ENCODE measurements at regions not wholly inside any gene's neighbourhood (a gene's known extent, or its start where the extent isn't known, plus 50 kb on each side); places are given as distances from the start of the nearest gene placed in this dataset.

GRCh38 chr2:148590612-148591011 is 53.9 kb upstream of the EPC2 start:
- Histone ChIP-seq H4K20me1 (no peaks in the 10 kb centered on the region), H3K36me3 (no peaks in the 10 kb centered on the region), H3K4me2 (no peak overlapping the region), H3K9ac (no peak overlapping the region), H3K4me1 (peaks cover 13 to 23% (median 19%) of the 10 kb centered on the region in 10 experiments), H3K27ac (no peak overlapping the region), H3K4me3 (no peak overlapping the region), H3K27me3 (no peaks in the 10 kb centered on the region), H3K9me3 (replicated peaks in 1 of 11) (peaks cover 0 to 20% (median 7%) of the 10 kb centered on the region in 11 experiments; a peak in 9 of 22 replicates)
- TF ChIP-seq Cebpa-rat (IDR thresholded peaks at IDR 0.05) = no peak

DNA sequence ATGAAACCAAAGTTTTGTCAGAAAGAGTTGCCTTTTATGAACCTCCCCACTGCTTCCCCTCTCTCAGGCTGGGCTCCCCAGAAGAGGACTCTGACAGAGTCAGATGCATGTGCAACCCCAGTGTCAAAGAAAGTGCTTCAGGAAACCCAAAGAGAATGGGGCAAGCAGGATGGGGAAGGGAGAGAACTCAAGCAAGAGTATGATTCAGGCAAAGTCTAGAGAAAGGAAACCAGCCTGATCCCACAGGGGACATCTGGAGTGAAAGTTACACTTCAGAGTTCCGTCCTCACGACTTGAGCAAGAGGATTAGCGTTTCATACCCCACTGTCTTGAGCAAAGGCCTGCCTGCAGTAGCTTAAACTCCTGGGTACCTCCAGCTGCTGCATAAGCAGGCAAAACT is 51.8 kb upstream of the EPC2 start:
- peaks cover 13 to 28% (median 19%) of the 10 kb centered on the region in 10 experiments for H3K4me1 ChIP-seq
- H3K4me3 ChIP-seq = no peak overlapping the region
- H3K27ac ChIP-seq = peak overlapping the region in 9 of 11 experiments; percentile 29 to 70 (median 62); a peak in 16 of 22 replicates
- no peaks in the 10 kb centered on the region for H3K36me3 ChIP-seq
- no peaks in the 10 kb centered on the region for H3K27me3 ChIP-seq
- H3K9ac ChIP-seq = peak overlapping the region in 3 of 11 experiments; percentile 21 to 28 (median 27); a peak in 2 of 22 replicates
- H3K4me2 ChIP-seq = peak overlapping the region; percentile 15 to 67 (median 52)
- H3K9me3 ChIP-seq (replicated peaks in 1 of 11) = peaks cover 0 to 25% (median 7%) of the 10 kb centered on the region in 11 experiments; a peak in 10 of 22 replicates
- no peaks in the 10 kb centered on the region for H4K20me1 ChIP-seq
- TF ChIP-seq Cebpa-rat (IDR thresholded peaks at IDR 0.05) = peak in 5 of 11 experiments; percentile 52 to 77 (median 63); a peak in 7 of 22 replicates

GRCh38 chr2:148593421-148593820 is 51.1 kb upstream of the EPC2 start:
- Histone ChIP-seq H3K36me3 (no peaks in the 10 kb centered on the region), H3K9ac (peak overlapping the region in 2 of 11 experiments; percentile 21 to 27; a peak in 2 of 22 replicates), H3K27ac (peak overlapping the region in 8 of 11 experiments; percentile 29 to 70 (median 63); a peak in 13 of 22 replicates)

DNA sequence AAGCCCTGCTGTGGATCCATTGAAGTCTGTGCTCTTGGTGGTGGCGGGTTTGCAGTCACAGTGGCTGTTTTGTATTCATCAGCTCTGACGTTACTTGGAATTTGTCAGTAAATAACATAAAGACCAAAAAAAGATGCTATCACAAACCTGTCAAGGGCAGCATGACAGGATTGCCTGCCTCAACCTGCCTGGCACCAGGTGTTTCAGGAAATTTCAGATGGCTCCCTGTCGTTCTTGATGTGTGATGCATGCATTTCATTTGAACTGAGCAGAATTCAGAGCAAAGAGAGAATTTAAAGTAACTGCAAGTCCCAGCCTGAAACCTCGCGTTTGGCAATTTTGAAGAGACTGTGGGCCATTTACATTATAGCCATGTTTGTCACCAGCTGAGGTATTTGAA is 50.3 kb upstream of the EPC2 start:
- no peak for TF ChIP-seq Cebpa-rat (IDR thresholded peaks at IDR 0.05)
- H3K4me3 ChIP-seq = no peak overlapping the region
- H3K4me1 ChIP-seq = peaks cover 15 to 37% (median 27%) of the 10 kb centered on the region in 10 experiments
- H3K9me3 ChIP-seq (replicated peaks in 1 of 11) = peaks cover 0 to 25% (median 7%) of the 10 kb centered on the region in 11 experiments; a peak in 10 of 22 replicates
- no peak overlapping the region for H3K9ac ChIP-seq
- no peaks in the 10 kb centered on the region for H3K27me3 ChIP-seq
- H3K36me3 ChIP-seq = no peaks in the 10 kb centered on the region
- H4K20me1 ChIP-seq = no peaks in the 10 kb centered on the region
- no peak overlapping the region for H3K4me2 ChIP-seq
- H3K27ac ChIP-seq = no peak overlapping the region

More at GRCh38 chr2:148593421-148593820, 51.1 kb upstream of the EPC2 start:
- Histone ChIP-seq H3K4me2 (peak overlapping the region in 10 of 11 experiments; percentile 15 to 67 (median 52); a peak in 17 of 22 replicates), H3K4me1 (peaks cover 14 to 29% (median 20%) of the 10 kb centered on the region in 10 experiments), H3K4me3 (no peak overlapping the region), H4K20me1 (no peaks in the 10 kb centered on the region), H3K27me3 (no peaks in the 10 kb centered on the region), H3K9me3 (replicated peaks in 1 of 11) (peaks cover 0 to 25% (median 7%) of the 10 kb centered on the region in 11 experiments; a peak in 10 of 22 replicates)
- TF ChIP-seq Cebpa-rat (IDR thresholded peaks at IDR 0.05) = no peak

Data from BLaER1 treated with 17β-estradiol and CSF1 and Interleukin-3, amounts not matched to agents 10 nM and 100 nM (cell line).